PC-3 (cell line): ENCODE measurements at regions not wholly inside any gene's neighbourhood (a gene's known extent, or its start where the extent isn't known, plus 50 kb on each side); places are given as distances from the start of the nearest gene placed in this dataset.
A peak's percentile ranks its signal among the peaks of the same experiment; 100 is the strongest.

ENCODE experiments used
- ATAC-seq: fragments of 200-7000 bp; cut with Tn5 transposase; 2 replicates; pipeline ENCODE4 v1.9.1; 2020; ENCODE audit warnings: mild to moderate bottlenecking, moderate library complexity
- BruUV-seq: library from RNA; stranded (reverse); fragments of 400-500 nt; replicated peaks from 2 replicates; lab custom pipeline; 2021; lab: Mats Ljungman, UMichigan
- CTCF ChIA-PET: fragments of 300-600 bp; sonication (Branson Sonifier 250); formaldehyde crosslinking; loops from one replicate; lab custom pipeline; 2022; ENCODE audit warnings: antibody characterized with exemption; lab: Charles Lee
- POLR2A ChIA-PET: fragments of 300-600 bp; sonication (Branson Sonifier 250); formaldehyde crosslinking; loops from one replicate; lab custom pipeline; 2022; ENCODE audit warnings: antibody characterized with exemption; ENCODE audit not compliant: unreplicated experiment; lab: Charles Lee
- DNase-seq: peaks from one replicate; pipeline ENCODE4 v3.0.0-alpha.2; 2015
- H2AFZ ChIP-seq: fragments of 300-600 bp; sonication (generic); 2 replicates; pipeline ENCODE4 v1.6.0; 2016; ENCODE audit warnings: antibody characterized with exemption, low read length
- H3F3A ChIP-seq: fragments of 300-600 bp; sonication (generic); one replicate; pipeline ENCODE4 v1.6.0; 2017; ENCODE audit warnings: antibody characterized with exemption, low read length, control low read depth, mild to moderate bottlenecking; ENCODE audit not compliant: unreplicated experiment
- H3K27ac ChIP-seq: fragments of 300-600 bp; sonication (generic); 2 replicates; pipeline ENCODE4 v1.5.1; 2016; ENCODE audit warnings: mild to moderate bottlenecking, low read length
- H3K27me3 ChIP-seq: fragments of 300-600 bp; sonication (generic); 2 replicates; pipeline ENCODE4 v1.6.1; 2016; ENCODE audit warnings: low read length, mixed read lengths
- H3K36me3 ChIP-seq: fragments of 300-600 bp; sonication (generic); 2 replicates; pipeline ENCODE4 v1.6.1; 2016; ENCODE audit warnings: low read depth, mixed run types, low read length, mixed read lengths
- H3K4me1 ChIP-seq: fragments of 300-600 bp; sonication (generic); 2 replicates; pipeline ENCODE4 v1.5.1; 2016; ENCODE audit warnings: low read length; ENCODE audit not compliant: insufficient read depth
- H3K4me2 ChIP-seq: fragments of 300-600 bp; sonication (generic); 2 replicates; pipeline ENCODE4 v1.6.0; 2016; ENCODE audit warnings: low read length
- H3K4me3 ChIP-seq: fragments of 300-600 bp; sonication (generic); 2 replicates; pipeline ENCODE4 v1.5.1; 2016; ENCODE audit warnings: mild to moderate bottlenecking, low read length, mixed read lengths
- H3K79me2 ChIP-seq: fragments of 300-600 bp; sonication (generic); 2 replicates; pipeline ENCODE4 v1.6.1; 2017; ENCODE audit warnings: low read length, mixed read lengths
- H3K9ac ChIP-seq: fragments of 300-600 bp; sonication (generic); 2 replicates; pipeline ENCODE4 v1.6.0; 2016; ENCODE audit warnings: mild to moderate bottlenecking, low read length
- H3K9me2 ChIP-seq: fragments of 300-600 bp; sonication (generic); replicated peaks from 2 replicates; pipeline ENCODE4 v1.6.1; 2016; ENCODE audit warnings: mixed run types, low read length, mixed read lengths
- H3K9me3 ChIP-seq: fragments of 300-600 bp; sonication (generic); 2 replicates; pipeline ENCODE4 v1.6.1; 2016; ENCODE audit warnings: low read length, mixed read lengths
- H4K20me1 ChIP-seq: fragments of 300-600 bp; sonication (generic); 2 replicates; pipeline ENCODE4 v1.6.1; 2016; ENCODE audit warnings: low read length, mixed read lengths
- EZH2 ChIP-seq: fragments of 300-600 bp; sonication (generic); IDR thresholded peaks from one replicate; pipeline ENCODE4 v1.6.1; 2017; ENCODE audit warnings: antibody characterized with exemption, mild to moderate bottlenecking, low read length; ENCODE audit not compliant: unreplicated experiment
- EZH2phosphoT487 ChIP-seq: fragments of 300-600 bp; sonication (generic); IDR thresholded peaks from 2 replicates; pipeline ENCODE4 v1.6.1; 2018; ENCODE audit warnings: mild to moderate bottlenecking, antibody characterized with exemption, low read length, borderline replicate concordance
- intact Hi-C: fragments of 100-400 bp; cut with micrococcal nuclease; formaldehyde crosslinking; loops from 2 replicates; pipeline ENCODE4 v1.9.0; 2023
- TF ChIP-seq, protein P1 (sequence below): fragments of 300-600 bp; sonication (generic); conservative IDR thresholded peaks from 2 replicates; pipeline ENCODE4 v1.5.1; 2017; ENCODE audit warnings: antibody characterized with exemption, low read depth, mild to moderate bottlenecking, low read length

DNA sequence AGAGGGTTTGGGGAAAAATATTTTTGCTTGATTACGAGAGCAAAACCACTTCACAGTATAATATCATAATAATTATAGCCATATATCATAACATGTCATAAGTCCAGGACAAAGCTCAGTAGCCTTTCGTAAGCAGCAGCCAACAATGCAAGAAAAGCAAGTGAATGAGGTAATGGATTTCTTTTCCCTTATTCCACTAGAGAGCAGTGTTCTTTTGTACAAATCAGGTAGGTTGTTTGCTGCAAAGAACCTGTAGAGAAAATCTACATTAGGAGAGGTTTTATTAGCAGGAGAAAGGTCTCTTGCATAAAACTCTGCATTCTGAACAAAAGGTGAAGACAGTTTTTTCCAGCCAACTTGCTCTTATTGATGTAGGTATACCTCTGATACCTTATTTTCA is 1033.4 kb downstream of the TLE4 start:
- no peak overlapping the region for H3K4me3 ChIP-seq
- no peaks in the 10 kb centered on the region for H3K9me2 ChIP-seq
- DNase-seq = peak; percentile 49
- no peak overlapping the region for H3K27ac ChIP-seq
- H3K9me3 ChIP-seq = no peaks in the 10 kb centered on the region
- no peak overlapping the region for H3K9ac ChIP-seq
- H4K20me1 ChIP-seq = no peaks in the 10 kb centered on the region
- TF ChIP-seq EZH2phosphoT487 = no peak
- TF ChIP-seq, protein P1, sequence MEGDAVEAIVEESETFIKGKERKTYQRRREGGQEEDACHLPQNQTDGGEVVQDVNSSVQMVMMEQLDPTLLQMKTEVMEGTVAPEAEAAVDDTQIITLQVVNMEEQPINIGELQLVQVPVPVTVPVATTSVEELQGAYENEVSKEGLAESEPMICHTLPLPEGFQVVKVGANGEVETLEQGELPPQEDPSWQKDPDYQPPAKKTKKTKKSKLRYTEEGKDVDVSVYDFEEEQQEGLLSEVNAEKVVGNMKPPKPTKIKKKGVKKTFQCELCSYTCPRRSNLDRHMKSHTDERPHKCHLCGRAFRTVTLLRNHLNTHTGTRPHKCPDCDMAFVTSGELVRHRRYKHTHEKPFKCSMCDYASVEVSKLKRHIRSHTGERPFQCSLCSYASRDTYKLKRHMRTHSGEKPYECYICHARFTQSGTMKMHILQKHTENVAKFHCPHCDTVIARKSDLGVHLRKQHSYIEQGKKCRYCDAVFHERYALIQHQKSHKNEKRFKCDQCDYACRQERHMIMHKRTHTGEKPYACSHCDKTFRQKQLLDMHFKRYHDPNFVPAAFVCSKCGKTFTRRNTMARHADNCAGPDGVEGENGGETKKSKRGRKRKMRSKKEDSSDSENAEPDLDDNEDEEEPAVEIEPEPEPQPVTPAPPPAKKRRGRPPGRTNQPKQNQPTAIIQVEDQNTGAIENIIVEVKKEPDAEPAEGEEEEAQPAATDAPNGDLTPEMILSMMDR = peak; percentile 53
- no peaks in the 10 kb centered on the region for H3F3A ChIP-seq
- BruUV-seq = no TSS peak
- no peaks in the 10 kb centered on the region for H3K79me2 ChIP-seq
- no peak overlapping the region for H3K4me2 ChIP-seq
- H3K4me1 ChIP-seq = no peaks in the 10 kb centered on the region
- H2AFZ ChIP-seq = no peak overlapping the region
- no peak for ATAC-seq
- H3K27me3 ChIP-seq = no peaks in the 10 kb centered on the region
- CTCF ChIA-PET = interaction anchor here (0.6 kb wide), 1 partner anchor 449 kb away, joined by 4 read pairs; no protein-coding TSS in a partner anchor
- intact Hi-C loops = loop anchor here (1.0 to 10.0 kb wide), 4 partner anchors 94 to 1082 kb away; partner anchors contain the start of gene TLE1
- POLR2A ChIA-PET = no interaction called here
- H3K36me3 ChIP-seq = no peaks in the 10 kb centered on the region

DNA sequence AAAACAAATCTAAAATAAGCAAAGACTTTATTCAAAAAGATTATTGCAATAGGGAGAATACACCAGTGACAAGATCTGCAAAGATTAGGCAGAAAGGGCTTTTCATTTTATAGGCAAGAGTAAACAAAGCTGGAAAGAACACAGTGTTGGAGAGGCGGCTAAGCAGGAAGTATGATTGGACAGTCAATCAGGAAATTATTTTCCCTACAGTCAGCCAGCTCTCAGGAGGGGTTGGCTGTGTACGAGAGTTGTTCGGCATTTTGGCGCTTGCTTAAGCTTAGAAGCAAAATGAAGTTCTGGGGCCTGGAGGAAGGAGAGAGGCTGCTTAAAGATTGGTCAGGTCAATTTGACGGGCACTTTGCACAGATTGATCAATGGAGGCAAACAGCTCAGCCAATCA is 1030.5 kb downstream of the TLE4 start:
- Histone ChIP-seq H3K9me3 (no peaks in the 10 kb centered on the region), H3K27ac (no peak overlapping the region), H3K9me2 (no peaks in the 10 kb centered on the region), H3K4me1 (no peaks in the 10 kb centered on the region), H3K27me3 (no peaks in the 10 kb centered on the region), H3F3A (no peaks in the 10 kb centered on the region), H3K79me2 (no peaks in the 10 kb centered on the region), H4K20me1 (no peaks in the 10 kb centered on the region), H2AFZ (no peak overlapping the region), H3K4me3 (no peak overlapping the region), H3K4me2 (no peak overlapping the region), H3K9ac (no peak overlapping the region), H3K36me3 (no peaks in the 10 kb centered on the region)
- CTCF ChIA-PET = no interaction called here
- BruUV-seq = no TSS peak
- DNase-seq = peak; percentile 4
- POLR2A ChIA-PET = no interaction called here
- intact Hi-C loops = loop anchor here (10.0 kb wide), 1 partner anchor 483 kb away; no protein-coding TSS in a partner anchor
- no peak for ATAC-seq
- TF ChIP-seq EZH2 (no peak), EZH2phosphoT487 (no peak)
- TF ChIP-seq, protein P1 = no peak

DNA sequence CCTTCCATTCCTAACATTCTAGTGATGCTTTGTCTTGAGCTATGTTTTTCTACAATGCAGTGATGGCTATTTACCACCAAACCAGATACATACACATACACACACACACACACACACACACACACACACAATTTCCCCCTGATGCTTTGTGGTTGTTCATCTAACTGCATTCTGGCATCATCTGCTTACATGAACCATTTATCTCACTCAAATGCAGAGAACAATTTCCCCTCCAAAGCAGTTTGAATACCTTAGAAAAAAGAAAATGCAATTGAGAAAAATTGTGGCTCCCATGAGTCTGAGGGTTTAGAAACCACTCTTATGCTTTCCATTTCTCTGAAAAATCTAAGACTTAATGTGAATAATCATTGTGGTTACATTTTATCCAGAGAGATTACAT is 1024.8 kb downstream of the TLE4 start:
- H3K4me1 ChIP-seq = no peaks in the 10 kb centered on the region
- H3K9me3 ChIP-seq = no peaks in the 10 kb centered on the region
- DNase-seq = no peak
- no peaks in the 10 kb centered on the region for H3K79me2 ChIP-seq
- H4K20me1 ChIP-seq = no peaks in the 10 kb centered on the region
- no peak overlapping the region for H3K9ac ChIP-seq
- no peak overlapping the region for H3K27ac ChIP-seq
- intact Hi-C loops = no loop called here
- no peak for ATAC-seq
- ChIA-PET POLR2A (no interaction called here), CTCF (no interaction called here)
- no peak overlapping the region for H3K4me3 ChIP-seq
- H3K36me3 ChIP-seq = no peaks in the 10 kb centered on the region
- TF ChIP-seq EZH2 (no peak), EZH2phosphoT487 (no peak)
- TF ChIP-seq, protein P1 = no peak
- H3K27me3 ChIP-seq = no peaks in the 10 kb centered on the region
- no peak overlapping the region for H3K4me2 ChIP-seq
- H3F3A ChIP-seq = no peaks in the 10 kb centered on the region
- H2AFZ ChIP-seq = no peak overlapping the region
- no peaks in the 10 kb centered on the region for H3K9me2 ChIP-seq
- BruUV-seq = no TSS peak
